ENCODE measurements at regions not wholly inside any gene's neighbourhood (a gene's known extent, or its start where the extent isn't known, plus 50 kb on each side); places are given as distances from the start of the nearest gene placed in this dataset.

GRCh38 chr4:38309471-38309870 is 349.3 kb downstream of the PTTG2 start:
- Histone ChIP-seq H3K4me3 (no peak overlapping the region), H3K4me1 (replicated peaks in 1 of 2) (no peaks in the 10 kb centered on the region), H3K27ac (no peak overlapping the region)
- 30 to 100% (median 100%) methylated on average over 1 of the region's 1 CpG; no CpG with 5 or more reads in 1 of the 10 experiments for WGBS, 10 experiments
- in situ Hi-C loops (cut with MboI; ENCODE audit: low pct_unique_long_range_greater_than_20kb in 2 of 9, low sequenced_read_pairs in 9 of 9, unreplicated experiment in 9 of 9) = loop anchor here in 2 of 9 experiments (25.0 kb wide), 4 partner anchors 122 to 428 kb away; no protein-coding TSS in a partner anchor
- no peak for ATAC-seq (replicated peaks in 6 of 8)

DNA sequence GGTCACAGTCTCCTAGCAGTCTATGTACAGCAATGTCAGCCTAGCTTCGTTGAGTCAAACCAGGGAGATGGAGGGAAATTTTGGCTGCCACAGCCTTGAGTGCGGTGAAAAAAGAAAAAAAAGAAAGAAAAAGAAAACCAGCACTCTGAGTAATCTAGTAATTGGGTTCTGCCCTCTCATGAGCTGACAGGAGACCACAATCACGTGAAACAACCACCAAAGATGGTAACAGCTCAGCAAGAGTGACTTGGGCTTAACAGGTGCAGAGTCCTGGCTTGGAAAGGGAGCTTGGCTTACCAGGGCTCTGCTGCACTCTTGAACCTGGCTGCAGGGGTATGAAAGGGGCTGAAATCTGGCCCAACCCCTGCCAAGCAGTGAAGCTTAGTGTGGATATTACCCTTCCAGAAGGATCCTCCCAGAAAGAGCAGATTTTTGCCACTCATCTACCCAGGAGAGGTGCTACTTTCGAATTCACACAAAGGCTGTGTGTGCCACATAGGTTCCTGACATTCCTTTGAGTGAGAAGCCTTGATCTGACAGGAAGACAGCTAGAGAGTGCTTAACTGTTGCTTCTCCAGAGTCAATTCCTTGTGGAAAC is 350.3 kb downstream of the PTTG2 start:
- Histone ChIP-seq H3K27ac (no peak overlapping the region), H3K4me3 (no peak overlapping the region), H3K4me1 (replicated peaks in 1 of 2) (no peaks in the 10 kb centered on the region)
- no peak for ATAC-seq (replicated peaks in 6 of 8)
- 30 to 100% (median 75%) methylated on average over 1 to 4 of the region's 4 CpGs for WGBS, 10 experiments
- in situ Hi-C loops (cut with MboI; ENCODE audit: low pct_unique_long_range_greater_than_20kb in 2 of 9, low sequenced_read_pairs in 9 of 9, unreplicated experiment in 9 of 9) = loop anchor here in 4 of 9 experiments (10.0 to 25.0 kb wide), 6 partner anchors 123 to 427 kb away; no protein-coding TSS in a partner anchor

DNA sequence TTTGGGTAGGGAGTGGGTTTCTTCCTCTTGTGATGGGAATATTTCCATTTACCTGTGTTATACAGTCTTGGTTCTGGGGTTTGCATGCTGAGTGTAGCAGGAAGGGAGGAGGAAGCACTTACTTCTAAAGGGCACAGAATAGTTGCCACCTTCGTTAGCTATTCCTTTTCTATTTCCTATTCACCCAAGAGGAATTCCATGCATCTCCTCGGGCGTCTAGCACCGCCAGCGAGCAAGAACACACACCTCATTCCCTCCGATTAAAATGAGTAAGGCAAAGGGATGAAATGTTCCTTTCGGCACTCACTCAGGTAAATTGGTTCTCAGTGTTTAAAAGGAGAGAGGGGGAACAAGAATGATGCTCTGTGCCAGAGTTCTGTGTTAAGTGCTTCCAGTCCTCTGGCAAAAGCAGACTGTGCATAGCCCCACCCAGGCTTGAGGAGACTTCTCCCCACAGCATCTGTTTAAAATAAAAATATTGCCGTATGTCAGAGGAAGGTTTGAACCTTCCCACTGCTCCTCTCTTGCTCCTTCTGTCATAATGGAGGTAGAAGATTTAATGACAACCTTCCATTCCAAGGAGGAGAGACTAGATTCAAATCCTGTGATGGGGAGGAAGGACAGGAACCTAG is 351.4 kb downstream of the PTTG2 start:
- Histone ChIP-seq H3K4me3 (no peak overlapping the region), H3K27ac (no peak overlapping the region), H3K4me1 (replicated peaks in 1 of 2) (no peaks in the 10 kb centered on the region)
- ATAC-seq (replicated peaks in 6 of 8) = peak in 3 of 8 experiments; percentile 44 to 69 (median 57)
- 0 to 100% (median 80%) methylated on average over 1 to 8 of the region's 8 CpGs; no CpG with 5 or more reads in 1 of the 10 experiments for WGBS, 10 experiments
- in situ Hi-C loops (cut with MboI; ENCODE audit: low pct_unique_long_range_greater_than_20kb in 2 of 9, low sequenced_read_pairs in 9 of 9, unreplicated experiment in 9 of 9) = loop anchor here in 4 of 9 experiments (10.0 to 25.0 kb wide), 6 partner anchors 124 to 426 kb away; no protein-coding TSS in a partner anchor

DNA sequence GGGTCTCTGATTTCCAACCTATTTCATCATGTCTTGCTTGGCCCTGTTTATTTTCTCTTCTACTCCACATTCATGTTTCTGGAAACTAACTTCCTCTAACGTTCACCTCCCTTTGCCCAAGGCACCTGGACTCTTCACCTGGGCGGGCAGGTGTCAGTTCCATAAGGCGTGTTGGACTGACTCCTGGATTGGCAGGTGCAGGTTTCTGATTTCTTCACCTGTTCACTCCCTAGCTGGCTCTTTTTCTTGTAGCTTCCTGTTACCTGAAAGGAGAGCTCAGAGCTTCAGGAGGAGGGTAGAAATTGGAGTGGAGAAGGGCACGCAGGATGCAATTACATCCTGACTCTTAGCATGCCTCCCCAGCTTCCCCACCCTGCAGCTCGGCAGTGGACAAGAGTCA is 350.8 kb upstream of the KLF3 start:
- in situ Hi-C loops (cut with MboI; ENCODE audit: low pct_unique_long_range_greater_than_20kb in 2 of 9, low sequenced_read_pairs in 9 of 9, unreplicated experiment in 9 of 9) = loop anchor here in 4 of 9 experiments (10.0 to 25.0 kb wide), 6 partner anchors 126 to 424 kb away; no protein-coding TSS in a partner anchor

GRCh38 chr4:38313999-38314561 is 349.9 kb upstream of the KLF3 start:
- in situ Hi-C loops (cut with MboI; ENCODE audit: low pct_unique_long_range_greater_than_20kb in 2 of 9, low sequenced_read_pairs in 9 of 9, unreplicated experiment in 9 of 9) = loop anchor here in 4 of 9 experiments (10.0 to 25.0 kb wide), 6 partner anchors 127 to 423 kb away; no protein-coding TSS in a partner anchor
- no peak overlapping the region for H3K27ac ChIP-seq
- 0 to 83% (median 29%) methylated on average over 1 to 2 of the region's 4 CpGs; no CpG with 5 or more reads in 2 of the 10 experiments for WGBS, 10 experiments
- H3K4me3 ChIP-seq = no peak overlapping the region
- peaks cover 7% of the 10 kb centered on the region in 2 donors for H3K4me1 ChIP-seq (replicated peaks in 1 of 2)
- peak in 1 of 8 experiments; percentile 6 for ATAC-seq (replicated peaks in 6 of 8)

More for the DNA sequence above, 350.8 kb upstream of the KLF3 start:
- 64 to 100% (median 83%) methylated on average over 1 to 4 of the region's 5 CpGs; no CpG with 5 or more reads in 1 of the 10 experiments for WGBS, 10 experiments
- no peak overlapping the region for H3K27ac ChIP-seq
- H3K4me1 ChIP-seq (replicated peaks in 1 of 2) = peaks cover 0 to 2% of the 10 kb centered on the region in 2 donors
- ATAC-seq (replicated peaks in 6 of 8) = no peak
- H3K4me3 ChIP-seq = no peak overlapping the region

GRCh38 chr4:38314663-38315062 is 349.3 kb upstream of the KLF3 start:
- ATAC-seq (replicated peaks in 6 of 8) = no peak
- in situ Hi-C loops (cut with MboI; ENCODE audit: low pct_unique_long_range_greater_than_20kb in 2 of 9, low sequenced_read_pairs in 9 of 9, unreplicated experiment in 9 of 9) = loop anchor here in 4 of 9 experiments (10.0 to 25.0 kb wide), 6 partner anchors 127 to 423 kb away; no protein-coding TSS in a partner anchor
- H3K4me3 ChIP-seq = no peak overlapping the region
- H3K4me1 ChIP-seq (replicated peaks in 1 of 2) = peaks cover 8 to 9% of the 10 kb centered on the region in 2 donors
- H3K27ac ChIP-seq = no peak overlapping the region
- WGBS, 10 experiments = 17 to 100% (median 81%) methylated on average over 1 to 5 of the region's 5 CpGs; no CpG with 5 or more reads in 1 of the 10 experiments

DNA sequence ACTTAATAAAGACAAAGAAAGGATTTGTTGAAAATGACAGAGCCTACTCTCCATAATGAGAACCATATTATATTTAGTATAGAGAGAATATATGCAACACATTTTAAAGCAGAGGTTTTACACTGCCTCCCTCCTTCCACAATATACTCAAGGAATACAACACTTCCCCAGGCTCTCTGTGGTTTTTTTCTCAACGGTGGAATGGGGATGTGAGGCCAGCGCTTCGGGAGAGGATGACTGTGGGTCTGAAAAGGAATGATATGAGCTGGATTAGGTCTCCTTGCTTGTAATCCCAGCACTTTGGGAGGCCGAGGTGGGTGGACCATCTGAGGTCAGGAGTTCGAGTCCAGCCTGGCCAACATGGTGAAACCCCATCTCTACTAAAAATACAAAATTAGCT is 348.7 kb upstream of the KLF3 start:
- no peak for ATAC-seq (replicated peaks in 6 of 8)
- Histone ChIP-seq H3K27ac (no peak overlapping the region), H3K4me3 (no peak overlapping the region), H3K4me1 (replicated peaks in 1 of 2) (peaks cover 8 to 12% of the 10 kb centered on the region in 2 donors)
- WGBS, 10 experiments = 65 to 100% (median 82%) methylated on average over 2 to 5 of the region's 5 CpGs; no CpG with 5 or more reads in 2 of the 10 experiments
- in situ Hi-C loops (cut with MboI; ENCODE audit: low pct_unique_long_range_greater_than_20kb in 2 of 9, low sequenced_read_pairs in 9 of 9, unreplicated experiment in 9 of 9) = loop anchor here in 4 of 9 experiments (10.0 to 25.0 kb wide), 6 partner anchors 128 to 422 kb away; no protein-coding TSS in a partner anchor

DNA sequence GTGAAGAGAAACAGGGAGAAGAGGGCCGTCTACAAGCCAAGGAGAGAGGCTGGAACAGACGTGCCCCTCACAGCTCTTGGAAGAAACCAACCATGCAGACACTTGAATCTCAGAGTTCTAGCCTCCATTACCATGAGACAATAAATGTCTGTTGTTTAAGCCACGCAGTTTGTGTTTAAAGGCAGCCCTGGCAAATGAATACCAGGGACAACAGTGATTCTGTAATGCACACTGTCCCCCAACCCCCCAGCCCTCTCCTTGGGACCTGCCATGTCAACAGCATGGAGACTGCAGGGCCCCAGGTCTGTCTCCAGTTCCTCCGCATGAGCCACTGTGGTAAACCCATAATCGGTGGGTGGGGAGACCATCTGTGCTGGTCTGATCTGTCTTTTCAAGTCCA is 348.0 kb upstream of the KLF3 start:
- H3K4me1 ChIP-seq (replicated peaks in 1 of 2) = peaks cover 8 to 12% of the 10 kb centered on the region in 2 donors
- no peak for ATAC-seq (replicated peaks in 6 of 8)
- H3K4me3 ChIP-seq = no peak overlapping the region
- WGBS, 10 experiments = 92 to 100% (median 100%) methylated on average over 1 to 3 of the region's 5 CpGs; no CpG with 5 or more reads in 4 of the 10 experiments
- no peak overlapping the region for H3K27ac ChIP-seq
- in situ Hi-C loops (cut with MboI; ENCODE audit: low pct_unique_long_range_greater_than_20kb in 2 of 9, low sequenced_read_pairs in 9 of 9, unreplicated experiment in 9 of 9) = loop anchor here in 4 of 9 experiments (10.0 to 25.0 kb wide), 6 partner anchors 129 to 421 kb away; no protein-coding TSS in a partner anchor

GRCh38 chr4:38317041-38317674 is 346.8 kb upstream of the KLF3 start:
- ATAC-seq (replicated peaks in 6 of 8) = no peak
- in situ Hi-C loops (cut with MboI; ENCODE audit: low pct_unique_long_range_greater_than_20kb in 2 of 9, low sequenced_read_pairs in 9 of 9, unreplicated experiment in 9 of 9) = loop anchor here in 4 of 9 experiments (10.0 to 25.0 kb wide), 6 partner anchors 130 to 420 kb away; no protein-coding TSS in a partner anchor
- 67 to 100% (median 97%) methylated on average over 1 to 3 of the region's 3 CpGs; no CpG with 5 or more reads in 2 of the 10 experiments for WGBS, 10 experiments

DNA sequence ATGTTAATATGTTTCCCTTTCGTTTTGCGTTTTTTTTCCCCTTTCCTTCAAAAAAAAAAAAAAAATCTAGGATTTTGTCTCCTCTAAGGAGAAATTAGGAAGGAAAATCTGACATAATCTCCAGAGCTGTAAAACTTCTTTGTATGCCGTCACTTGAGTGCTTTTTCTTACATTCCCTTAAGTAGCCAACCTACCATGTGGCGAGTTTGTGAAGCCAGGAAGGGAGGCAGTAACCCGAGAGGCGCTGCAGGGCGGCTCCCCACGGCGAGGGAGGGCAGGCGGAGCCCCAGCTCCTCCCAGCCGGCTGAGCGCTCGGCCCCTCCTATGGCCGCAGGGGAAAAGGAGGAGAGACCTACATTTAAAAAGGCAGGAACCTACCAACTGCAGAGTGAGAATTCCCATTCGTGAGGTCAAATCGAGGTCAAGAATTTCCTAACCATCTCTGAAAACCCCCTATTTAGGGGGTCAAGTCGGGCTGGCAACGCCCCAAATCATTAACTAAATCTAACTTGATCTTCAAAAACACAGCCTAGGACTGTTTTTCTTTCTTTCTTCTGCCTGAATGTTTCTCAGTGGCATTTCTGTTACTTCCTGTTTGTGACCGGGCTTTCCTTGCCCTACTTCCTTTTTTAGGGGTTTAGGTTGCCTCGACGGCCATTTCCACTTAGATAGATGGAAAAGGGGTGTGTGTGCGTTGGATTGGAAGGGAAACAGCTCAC is 345.1 kb upstream of the KLF3 start:
- ATAC-seq (replicated peaks in 6 of 8) = peak; percentile 71 to 92 (median 90)
- WGBS, 10 experiments = 0 to 31% (median 9%) methylated on average over 2 to 21 of the region's 22 CpGs
- Histone ChIP-seq H3K4me1 (replicated peaks in 1 of 2) (peaks cover 8 to 12% of the 10 kb centered on the region in 2 donors), H3K27ac (no peak overlapping the region), H3K4me3 (peak overlapping the region in 1 of 5 donors; percentile 7)
- in situ Hi-C loops (cut with MboI; ENCODE audit: low pct_unique_long_range_greater_than_20kb in 2 of 9, low sequenced_read_pairs in 9 of 9, unreplicated experiment in 9 of 9) = loop anchor here in 4 of 9 experiments (10.0 to 25.0 kb wide), 6 partner anchors 132 to 418 kb away; no protein-coding TSS in a partner anchor

More at GRCh38 chr4:38317041-38317674, 346.8 kb upstream of the KLF3 start:
- peaks cover 8 to 12% of the 10 kb centered on the region in 2 donors for H3K4me1 ChIP-seq (replicated peaks in 1 of 2)
- H3K27ac ChIP-seq = no peak overlapping the region
- H3K4me3 ChIP-seq = no peak overlapping the region

DNA sequence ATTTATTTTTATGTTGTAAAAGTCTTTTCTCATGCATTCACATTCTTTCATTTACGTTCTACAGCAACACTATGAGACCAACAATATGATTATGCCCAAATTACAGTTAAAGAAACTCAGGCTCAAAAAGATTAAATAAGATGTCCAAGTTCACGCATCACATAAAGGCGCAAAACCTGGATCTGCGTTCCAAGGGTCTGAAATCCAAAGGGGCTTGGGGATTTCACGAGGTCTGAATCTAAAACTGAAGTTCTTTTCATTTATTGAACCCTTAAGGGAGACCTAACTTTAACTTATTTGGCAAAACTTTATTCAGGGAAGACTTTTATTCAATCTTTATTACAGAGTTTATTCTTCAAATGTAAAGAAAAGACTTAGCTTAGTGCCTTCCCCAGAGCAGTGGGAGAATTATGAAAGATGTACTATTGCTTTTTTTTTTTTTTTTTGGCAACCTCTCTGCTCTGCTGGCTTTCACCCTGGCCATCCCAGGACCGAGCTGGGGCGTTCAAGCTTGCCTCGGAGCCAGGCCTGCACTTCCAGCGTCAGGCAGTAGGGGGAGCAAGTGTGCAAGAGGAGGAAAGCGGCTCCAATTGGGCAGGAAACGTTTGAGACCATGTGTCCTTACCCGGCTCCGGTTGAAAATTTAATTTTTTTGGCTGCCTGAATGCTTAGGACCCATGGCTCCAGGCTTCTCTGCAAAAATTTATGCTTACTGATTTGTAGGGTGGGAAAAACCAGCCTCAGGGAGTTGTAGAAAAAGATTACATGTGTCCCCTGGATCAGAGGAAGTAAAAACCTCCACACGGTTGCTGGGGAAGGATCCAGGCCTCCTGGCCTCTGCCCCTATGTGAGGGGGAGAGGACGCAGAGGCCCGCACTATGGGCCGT is 344.3 kb upstream of the KLF3 start:
- in situ Hi-C loops (cut with MboI; ENCODE audit: low pct_unique_long_range_greater_than_20kb in 2 of 9, low sequenced_read_pairs in 9 of 9, unreplicated experiment in 9 of 9) = loop anchor here in 4 of 9 experiments (10.0 to 25.0 kb wide), 6 partner anchors 132 to 418 kb away; no protein-coding TSS in a partner anchor
- 20 to 65% (median 43%) methylated on average over 2 to 14 of the region's 17 CpGs; no CpG with 5 or more reads in 1 of the 10 experiments for WGBS, 10 experiments
- H3K4me3 ChIP-seq = no peak overlapping the region
- H3K4me1 ChIP-seq (replicated peaks in 1 of 2) = peaks cover 8 to 12% of the 10 kb centered on the region in 2 donors
- ATAC-seq (replicated peaks in 6 of 8) = peak; percentile 18 to 90 (median 80)
- no peak overlapping the region for H3K27ac ChIP-seq
